Activated CD4-positive, alpha-beta T cell treated with anti-CD3 and anti-CD28 coated beads, Interleukin-2, amount 10 ng/mL, durations not matched to agents 24 days and 14 days (primary cell): ENCODE measurements at regions not wholly inside any gene's neighbourhood (a gene's known extent, or its start where the extent isn't known, plus 50 kb on each side); places are given as distances from the start of the nearest gene placed in this dataset.

ENCODE experiments used
- DNase-seq: peaks from one replicate; pipeline ENCODE4 v3.0.0; 2022
- H3K27ac Mint-ChIP-seq: one replicate; pipeline ENCODE4 v1.8.0; 2022; ENCODE audit warnings: mild to moderate bottlenecking, mixed read lengths
- H3K27me3 Mint-ChIP-seq: one replicate; pipeline ENCODE4 v1.8.0; 2022; ENCODE audit warnings: mixed read lengths
- H3K36me3 Mint-ChIP-seq: one replicate; pipeline ENCODE4 v1.8.0; 2022; ENCODE audit warnings: low read depth, mild to moderate bottlenecking, mixed read lengths
- H3K4me1 Mint-ChIP-seq: one replicate; pipeline ENCODE4 v1.8.0; 2021; ENCODE audit warnings: mixed read lengths
- H3K4me3 Mint-ChIP-seq: one replicate; pipeline ENCODE4 v1.8.0; 2022; ENCODE audit warnings: mild to moderate bottlenecking, moderate library complexity, mixed read lengths
- H3K9me3 Mint-ChIP-seq: one replicate; pipeline ENCODE4 v1.8.0; 2021; ENCODE audit warnings: mixed read lengths
- intact Hi-C: fragments of 100-400 bp; cut with micrococcal nuclease; formaldehyde crosslinking; loops from one replicate; pipeline ENCODE4 v1.15.1; 2023

DNA sequence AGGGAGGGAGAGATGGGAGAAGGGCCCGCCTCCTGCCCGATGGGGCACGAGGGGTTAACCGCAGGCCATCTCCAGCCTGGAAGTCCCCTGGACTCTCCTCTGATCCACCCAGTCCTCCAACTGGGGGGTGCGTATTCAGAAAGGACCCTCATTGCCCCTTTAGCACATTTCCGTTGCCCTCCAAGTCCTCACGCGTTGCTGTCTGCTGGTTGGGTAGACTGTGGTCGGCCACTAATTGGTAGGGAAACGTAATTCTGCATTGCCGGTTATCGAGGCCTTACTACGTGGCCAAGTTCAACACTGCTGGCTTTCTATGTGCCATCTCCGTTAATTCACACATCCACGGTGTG lies 103.4 kb downstream of the FOXL1 start:
- Mint-ChIP-seq H3K4me3 (no peak overlapping the region), H3K4me1 (no peaks in the 10 kb centered on the region), H3K27ac (no peak overlapping the region), H3K9me3 (no peaks in the 10 kb centered on the region), H3K36me3 (no peaks in the 10 kb centered on the region), H3K27me3 (peaks cover 6% of the 10 kb centered on the region)
- no peak for DNase-seq
- intact Hi-C loops, result no loop called here

GRCh38 chr16:86682219-86682904 lies 104.0 kb downstream of the FOXL1 start:
- H3K36me3 Mint-ChIP-seq, result no peaks in the 10 kb centered on the region
- H3K27me3 Mint-ChIP-seq, result peaks cover 8% of the 10 kb centered on the region
- DNase-seq, result no peak
- intact Hi-C loops, result no loop called here
- H3K9me3 Mint-ChIP-seq, result no peaks in the 10 kb centered on the region
- no peak overlapping the region for H3K4me3 Mint-ChIP-seq
- H3K4me1 Mint-ChIP-seq, result no peaks in the 10 kb centered on the region
- no peak overlapping the region for H3K27ac Mint-ChIP-seq

DNA sequence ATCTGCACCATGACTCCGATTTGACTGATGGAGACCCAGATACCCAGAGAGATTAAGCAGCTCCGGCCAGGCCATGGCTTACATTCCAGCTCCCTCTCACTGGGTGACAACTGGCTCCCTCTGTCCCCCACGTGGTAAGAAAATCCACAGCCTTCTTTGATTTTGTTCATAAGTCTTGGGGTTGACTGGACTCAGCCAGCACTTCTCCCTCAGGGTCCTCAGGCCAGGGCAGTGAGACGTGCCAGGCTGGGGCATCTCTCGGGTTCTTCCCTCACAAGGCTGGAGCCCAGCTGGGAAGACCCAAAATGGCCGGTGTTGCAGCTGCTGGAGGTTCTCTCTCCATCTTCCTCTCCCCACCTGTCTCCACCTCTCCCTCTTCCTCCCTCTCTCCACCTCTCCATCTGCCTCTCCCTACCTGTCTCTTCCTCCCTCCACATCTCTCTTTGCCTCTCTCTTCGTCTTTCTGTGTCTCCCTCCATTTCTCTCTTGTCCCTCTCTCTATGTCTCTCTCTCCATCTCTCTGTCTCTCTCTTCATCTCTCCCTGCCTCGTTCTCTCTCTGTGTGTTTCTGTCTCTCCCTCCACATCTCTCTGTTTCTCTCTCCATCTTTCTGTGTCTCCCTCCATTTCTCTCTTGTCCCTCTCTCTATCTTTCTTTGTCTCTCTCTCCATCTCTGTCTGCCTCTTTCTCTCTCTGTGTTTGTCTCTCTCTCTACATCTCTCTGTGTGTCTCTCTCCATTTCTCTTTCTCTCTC lies 105.3 kb downstream of the FOXL1 start:
- no peaks in the 10 kb centered on the region for H3K4me1 Mint-ChIP-seq
- H3K9me3 Mint-ChIP-seq, result no peaks in the 10 kb centered on the region
- no peak overlapping the region for H3K4me3 Mint-ChIP-seq
- no peaks in the 10 kb centered on the region for H3K36me3 Mint-ChIP-seq
- H3K27me3 Mint-ChIP-seq, result peaks cover 8% of the 10 kb centered on the region
- intact Hi-C loops, result no loop called here
- no peak for DNase-seq
- no peak overlapping the region for H3K27ac Mint-ChIP-seq

GRCh38 chr16:86685076-86685475 lies 106.7 kb downstream of the FOXL1 start:
- Mint-ChIP-seq H3K9me3 (no peaks in the 10 kb centered on the region), H3K4me1 (no peaks in the 10 kb centered on the region), H3K27ac (no peak overlapping the region), H3K4me3 (no peak overlapping the region), H3K27me3 (peaks cover 8% of the 10 kb centered on the region), H3K36me3 (no peaks in the 10 kb centered on the region)
- DNase-seq, result no peak
- intact Hi-C loops, result no loop called here

DNA sequence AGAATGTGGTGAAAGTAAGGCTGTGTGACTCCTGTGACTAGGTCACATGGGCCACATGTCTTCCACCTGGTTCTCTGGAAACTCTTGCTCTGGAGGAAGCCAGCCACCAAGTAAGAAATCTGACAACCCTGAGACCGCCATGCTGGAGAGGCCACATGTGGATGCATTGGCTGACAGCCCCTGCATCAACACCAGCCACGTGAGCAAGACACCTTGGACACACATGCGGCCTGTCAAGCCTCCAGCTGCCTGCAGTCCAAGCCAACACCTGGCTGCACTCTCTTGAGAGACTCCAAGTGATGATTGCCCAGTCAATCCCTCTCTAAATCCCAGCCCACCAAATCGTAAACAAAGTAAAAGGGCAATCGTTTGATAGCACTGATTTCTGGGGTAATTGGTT lies 112.6 kb downstream of the FOXL1 start:
- Mint-ChIP-seq H3K27ac (no peak overlapping the region), H3K9me3 (no peaks in the 10 kb centered on the region), H3K4me3 (no peak overlapping the region), H3K36me3 (no peaks in the 10 kb centered on the region), H3K4me1 (no peaks in the 10 kb centered on the region), H3K27me3 (peaks cover 9% of the 10 kb centered on the region)
- DNase-seq, result no peak
- intact Hi-C loops, result no loop called here

DNA sequence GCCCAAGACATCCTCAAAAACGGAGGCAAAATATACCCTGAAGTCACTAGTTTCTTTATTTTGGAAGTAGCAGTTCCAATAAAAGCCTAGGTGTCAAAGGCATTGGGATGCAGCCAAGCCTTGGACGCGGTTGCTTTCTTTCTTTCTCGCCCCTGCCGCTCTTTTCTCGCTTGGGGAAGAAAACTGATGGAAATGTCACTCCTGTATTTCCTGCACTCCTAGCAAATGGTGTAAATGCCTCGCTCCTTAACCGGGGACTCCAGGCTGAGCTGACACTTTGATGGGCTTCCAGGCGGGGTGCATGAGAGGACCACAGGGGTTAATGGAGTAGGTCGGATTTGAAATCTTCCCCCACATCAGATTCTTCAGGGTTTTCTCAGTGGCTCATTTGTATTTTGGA lies 114.1 kb downstream of the FOXL1 start:
- Mint-ChIP-seq H3K27me3 (peaks cover 7% of the 10 kb centered on the region), H3K4me1 (no peaks in the 10 kb centered on the region), H3K9me3 (no peaks in the 10 kb centered on the region), H3K36me3 (no peaks in the 10 kb centered on the region), H3K27ac (no peak overlapping the region), H3K4me3 (no peak overlapping the region)
- DNase-seq, result no peak
- intact Hi-C loops, result no loop called here

- H3K36me3 Mint-ChIP-seq, result no peaks in the 10 kb centered on the region
- H3K27me3 Mint-ChIP-seq, result peaks cover 9% of the 10 kb centered on the region
- intact Hi-C loops, result no loop called here
- no peak overlapping the region for H3K27ac Mint-ChIP-seq
- H3K4me1 Mint-ChIP-seq, result no peaks in the 10 kb centered on the region
- DNase-seq, result no peak
- H3K4me3 Mint-ChIP-seq, result no peak overlapping the region
- H3K9me3 Mint-ChIP-seq, result no peaks in the 10 kb centered on the region
Measured at GRCh38 chr16:86693033-86693432, 114.7 kb downstream of the FOXL1 start.

- intact Hi-C loops, result no loop called here
- Mint-ChIP-seq H3K4me1 (no peaks in the 10 kb centered on the region), H3K27me3 (peaks cover 5% of the 10 kb centered on the region), H3K9me3 (no peaks in the 10 kb centered on the region), H3K4me3 (no peak overlapping the region), H3K27ac (no peak overlapping the region), H3K36me3 (no peaks in the 10 kb centered on the region)
- no peak for DNase-seq
Measured at GRCh38 chr16:86697715-86698114, 119.4 kb downstream of the FOXL1 start.

DNA sequence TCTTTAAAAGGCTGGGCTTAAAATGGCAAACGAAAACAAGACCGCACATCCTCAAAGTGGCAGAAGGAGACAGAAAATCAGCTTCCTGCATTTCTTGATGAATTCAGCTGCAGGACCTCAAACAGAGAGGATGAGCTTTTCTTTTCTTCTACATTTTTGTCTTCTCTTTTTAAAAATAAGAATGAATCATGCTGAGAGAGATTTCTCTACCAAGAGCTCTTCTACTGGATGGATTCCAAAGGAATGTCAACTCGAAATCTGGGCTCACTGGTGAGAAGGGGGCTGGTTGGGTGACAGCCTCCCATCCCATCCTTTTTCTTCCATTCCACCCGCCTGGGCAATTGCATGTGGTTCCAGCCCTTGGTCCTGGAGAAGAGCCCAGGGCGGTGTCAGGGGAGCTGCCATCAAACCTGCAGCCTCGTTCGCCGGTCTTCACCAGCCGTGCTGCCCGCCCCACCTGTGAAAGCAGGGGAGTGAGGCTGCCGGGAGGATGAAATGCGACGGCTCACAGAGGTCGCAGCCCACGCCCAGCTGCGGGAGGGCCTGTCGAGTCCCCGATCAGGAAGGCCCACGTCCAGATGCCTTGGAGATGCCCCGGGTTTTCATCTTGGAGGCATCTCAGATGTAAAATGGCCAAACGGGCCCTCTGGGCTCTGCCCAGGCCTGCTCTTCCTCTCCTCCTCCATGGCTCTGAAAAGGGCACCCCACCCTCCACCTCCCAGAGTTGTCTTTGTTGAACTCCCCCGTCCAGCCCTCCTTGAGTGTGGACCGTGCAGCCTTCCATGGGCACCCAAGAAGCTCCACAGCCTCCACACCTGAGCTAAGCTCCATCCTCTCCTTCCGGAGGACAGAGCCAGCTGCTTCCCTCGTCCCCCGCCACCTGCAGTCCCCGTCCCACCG lies 121.9 kb downstream of the FOXL1 start:
- intact Hi-C loops, result no loop called here
- no peak for DNase-seq
- Mint-ChIP-seq H3K4me1 (no peaks in the 10 kb centered on the region), H3K27ac (no peak overlapping the region), H3K36me3 (no peaks in the 10 kb centered on the region), H3K9me3 (no peaks in the 10 kb centered on the region), H3K27me3 (peaks cover 2% of the 10 kb centered on the region), H3K4me3 (no peak overlapping the region)

- Mint-ChIP-seq H3K9me3 (no peaks in the 10 kb centered on the region), H3K36me3 (no peaks in the 10 kb centered on the region), H3K4me1 (no peaks in the 10 kb centered on the region), H3K4me3 (no peak overlapping the region), H3K27me3 (peaks cover 2% of the 10 kb centered on the region), H3K27ac (no peak overlapping the region)
- no peak for DNase-seq
- intact Hi-C loops, result no loop called here
Measured at GRCh38 chr16:86701286-86701975, 123.1 kb downstream of the FOXL1 start.

DNA sequence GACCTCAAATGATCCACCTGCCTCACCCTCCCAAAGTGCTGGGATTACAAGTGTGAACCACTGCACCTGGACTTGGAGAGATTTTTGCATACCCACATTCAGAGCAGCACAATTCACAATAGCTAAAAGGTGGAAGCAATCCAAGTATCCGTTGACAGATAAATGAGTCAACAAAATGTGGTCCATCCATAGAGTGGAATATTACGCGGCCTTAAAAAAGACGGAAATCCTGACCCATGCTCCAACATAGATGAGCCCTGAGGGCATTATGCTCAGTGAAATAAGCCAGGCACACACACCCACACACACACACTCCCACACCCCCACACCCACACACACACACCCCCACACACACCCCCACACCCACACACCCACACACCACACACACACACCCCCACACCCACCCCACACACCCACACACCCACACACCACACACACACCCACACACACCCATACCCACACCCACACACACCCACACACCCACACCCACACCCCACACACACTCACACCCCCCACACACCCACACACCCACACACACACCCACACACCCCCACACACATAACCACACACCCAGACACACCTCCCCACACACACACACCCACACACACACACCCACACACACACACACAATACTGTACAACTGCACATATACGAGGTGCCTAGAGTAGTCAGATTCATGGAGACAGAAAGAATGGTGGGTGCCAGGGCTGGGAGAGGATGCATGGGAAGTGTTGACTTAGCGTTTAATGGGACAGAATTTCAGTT lies 124.7 kb downstream of the FOXL1 start:
- no peaks in the 10 kb centered on the region for H3K36me3 Mint-ChIP-seq
- H3K4me1 Mint-ChIP-seq, result no peaks in the 10 kb centered on the region
- no peaks in the 10 kb centered on the region for H3K27me3 Mint-ChIP-seq
- no peak overlapping the region for H3K4me3 Mint-ChIP-seq
- no peak for DNase-seq
- intact Hi-C loops, result no loop called here
- no peaks in the 10 kb centered on the region for H3K9me3 Mint-ChIP-seq
- H3K27ac Mint-ChIP-seq, result no peak overlapping the region

GRCh38 chr16:86704516-86704915 lies 126.2 kb downstream of the FOXL1 start:
- DNase-seq, result no peak
- Mint-ChIP-seq H3K36me3 (no peaks in the 10 kb centered on the region), H3K4me3 (no peak overlapping the region), H3K4me1 (no peaks in the 10 kb centered on the region), H3K9me3 (no peaks in the 10 kb centered on the region), H3K27ac (no peak overlapping the region), H3K27me3 (no peaks in the 10 kb centered on the region)
- intact Hi-C loops, result no loop called here

DNA sequence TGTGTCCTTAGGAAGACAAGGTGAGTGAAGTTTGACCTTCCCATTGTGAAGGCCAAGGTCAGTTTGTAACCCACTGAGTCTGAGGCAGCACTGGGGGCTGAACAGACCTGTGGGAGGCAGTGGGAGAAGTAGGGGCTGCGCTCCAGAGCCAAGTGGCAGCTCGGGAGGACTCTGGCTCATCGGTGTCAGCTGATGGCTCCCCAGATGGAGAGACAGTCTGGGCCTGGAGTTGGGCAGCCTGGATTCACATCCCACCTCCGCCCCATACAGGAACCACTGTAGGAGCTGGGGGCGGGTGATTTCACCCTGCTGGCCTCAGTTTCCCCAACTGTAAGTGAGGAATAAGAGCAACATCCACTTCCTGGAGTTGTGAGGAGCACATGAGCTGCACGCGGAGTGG lies 128.4 kb downstream of the FOXL1 start:
- DNase-seq, result no peak
- no peaks in the 10 kb centered on the region for H3K4me1 Mint-ChIP-seq
- no peak overlapping the region for H3K4me3 Mint-ChIP-seq
- no peaks in the 10 kb centered on the region for H3K27me3 Mint-ChIP-seq
- no peak overlapping the region for H3K27ac Mint-ChIP-seq
- no peaks in the 10 kb centered on the region for H3K36me3 Mint-ChIP-seq
- intact Hi-C loops, result no loop called here
- no peaks in the 10 kb centered on the region for H3K9me3 Mint-ChIP-seq
